Anterior cingulate cortex (tissue), 58 donors: ENCODE measurements at regions not wholly inside any gene's neighbourhood (a gene's known extent, or its start where the extent isn't known, plus 50 kb on each side); places are given as distances from the start of the nearest gene placed in this dataset.
A peak's percentile ranks its signal among the peaks of the same experiment; 100 is the strongest.
"Not testable (repeated sequence)": the region's sequence is repeated elsewhere in the genome, so short reads cannot be mapped to it uniquely, and the experiment has no call there.

Experiments used
- DNase-seq, 58 donors: peaks; one replicate each; lab custom pipeline; 2025; lab: John Stamatoyannopoulos, UW

- DNase-seq = no peak
These were observed 103.7 kb upstream of the MNS1 start for GRCh38 chr15:56568466-56569167.

GRCh38 chr15:56557415-56557814 lies 92.5 kb upstream of the MNS1 start:
- DNase-seq = no peak

GRCh38 chr15:56553486-56553885 lies 88.5 kb upstream of the MNS1 start:
- no peak for DNase-seq

GRCh38 chr15:56552659-56553058 lies 87.7 kb upstream of the MNS1 start:
- DNase-seq = no peak

- DNase-seq = not testable (repeated sequence)
These were observed 75.6 kb upstream of the MNS1 start for GRCh38 chr15:56540570-56540969.

GRCh38 chr15:56540157-56540556 lies 75.2 kb upstream of the MNS1 start:
- not testable (repeated sequence) for DNase-seq

GRCh38 chr15:56538901-56539545 lies 74.1 kb upstream of the MNS1 start:
- DNase-seq = no peak

GRCh38 chr15:56537881-56538280 lies 72.9 kb upstream of the MNS1 start:
- peak in 1 of 58 donors; percentile 1 for DNase-seq

- no peak for DNase-seq
These were observed 69.8 kb upstream of the MNS1 start for GRCh38 chr15:56534728-56535127.

- DNase-seq = peak in 2 of 58 donors; percentile 20 to 23
These were observed 68.9 kb upstream of the MNS1 start for GRCh38 chr15:56533731-56534403.

GRCh38 chr15:56532721-56533460 lies 68.0 kb upstream of the MNS1 start:
- peak in 19 of 58 donors; percentile 1 to 80 (median 22) for DNase-seq

- DNase-seq = no peak
These were observed 65.2 kb upstream of the MNS1 start for GRCh38 chr15:56530157-56530556.

- DNase-seq = no peak
These were observed 63.2 kb upstream of the MNS1 start for GRCh38 chr15:56528136-56528535.

- no peak for DNase-seq
These were observed 60.0 kb upstream of the MNS1 start for GRCh38 chr15:56524915-56525314.

GRCh38 chr15:56523521-56523920 lies 58.6 kb upstream of the MNS1 start:
- DNase-seq = no peak

- DNase-seq = no peak
These were observed 54.1 kb upstream of the MNS1 start for GRCh38 chr15:56519000-56519399.
